GM12878 (cell line): ENCODE measurements at regions not wholly inside any gene's neighbourhood (a gene's known extent, or its start where the extent isn't known, plus 50 kb on each side); places are given as distances from the start of the nearest gene placed in this dataset.

Source experiments
- ATAC-seq: fragments of 200-7000 bp; cut with Tn5 transposase; 3 replicates; pipeline ENCODE4 v1.9.1; 2020; ENCODE audit warnings: mild to moderate bottlenecking, moderate library complexity
- BruUV-seq: library from RNA; stranded (reverse); fragments of 400-500 nt; replicated peaks from 2 replicates; lab custom pipeline; 2021; lab: Mats Ljungman, UMichigan
- CTCF ChIA-PET: fragments of 300-600 bp; sonication (Branson Sonifier 250); formaldehyde crosslinking; extraction: SDS; loops from one replicate; lab custom pipeline; 2021; ENCODE audit warnings: inconsistent platforms; lab: Yijun Ruan, JAX
- POLR2A ChIA-PET: fragments of 350-600 bp; formaldehyde crosslinking; extraction: SDS; loops from one replicate; lab custom pipeline; 2021; ENCODE audit warnings: inconsistent platforms; lab: Charles Lee
- RAD21 ChIA-PET: fragments of 300-600 bp; sonication (Branson Sonifier 250); formaldehyde crosslinking; loops from one replicate; lab custom pipeline; 2023; ENCODE audit warnings: antibody characterized with exemption; ENCODE audit not compliant: unreplicated experiment; lab: Charles Lee
- SMC1A ChIA-PET: fragments of 300-600 bp; sonication (Branson Sonifier 250); formaldehyde crosslinking; loops from one replicate; lab custom pipeline; 2023; ENCODE audit not compliant: unreplicated experiment, uncharacterized antibody; lab: Charles Lee
- DNase-seq: peaks from one replicate; pipeline ENCODE4 v3.0.0-alpha.2; 2011; ENCODE audit warnings: low read depth, low spot score
- FAIRE-seq: peaks from 3 replicates; lab custom pipeline; 2011; peaks lifted over from hg19 to GRCh38; lab: Jason Lieb, UNC
- H2AFZ ChIP-seq: 2 replicates; pipeline ENCODE4 v1.6.0; 2011; ENCODE audit warnings: low read depth, low read length, control low read depth; ENCODE audit not compliant: control insufficient read depth
- H3K27ac ChIP-seq: 2 replicates; pipeline ENCODE4 v1.5.1; 2011; ENCODE audit warnings: control low read depth; ENCODE audit not compliant: control insufficient read depth, insufficient read depth
- H3K27me3 ChIP-seq, 2 experiments: replicated peaks in 1 of 2; 2 replicates each; pipeline versions ENCODE4 v1.6.0 to v1.6.1; 2011; ENCODE audit warnings: low read length in 1 of 2; ENCODE audit not compliant: control insufficient read depth in 2 of 2, insufficient read depth in 2 of 2
- H3K36me3 ChIP-seq, 2 experiments: 2 replicates each; pipeline ENCODE4 v1.5.1; 2011; ENCODE audit warnings: low read length in 1 of 2; ENCODE audit not compliant: control insufficient read depth in 2 of 2, insufficient read depth in 2 of 2
- H3K4me1 ChIP-seq: 2 replicates; pipeline ENCODE4 v1.6.1; 2011; ENCODE audit warnings: mild to moderate bottlenecking, low read length, moderate library complexity, mixed read lengths; ENCODE audit not compliant: control insufficient read depth, insufficient read depth
- H3K4me2 ChIP-seq: 2 replicates; pipeline ENCODE4 v1.6.0; 2011; ENCODE audit warnings: control low read depth; ENCODE audit not compliant: control insufficient read depth, insufficient read depth
- H3K4me3 ChIP-seq: fragments of 200-600 bp; sonication (generic); 2 replicates; pipeline ENCODE4 v1.5.1; 2016
- H3K79me2 ChIP-seq: 2 replicates; pipeline ENCODE4 v1.6.0; 2011; ENCODE audit warnings: low read length; ENCODE audit not compliant: control insufficient read depth, insufficient read depth
- H3K9ac ChIP-seq: 2 replicates; pipeline ENCODE4 v1.8.0; 2011; ENCODE audit warnings: low read length, control low read depth, mixed read lengths; ENCODE audit not compliant: control insufficient read depth, insufficient read depth
- H3K9me3 ChIP-seq: replicated peaks from 3 replicates; pipeline ENCODE4 v1.5.1; 2011; ENCODE audit warnings: mild to moderate bottlenecking, low read length; ENCODE audit not compliant: control insufficient read depth, insufficient read depth
- H4K20me1 ChIP-seq: 2 replicates; pipeline ENCODE4 v1.6.0; 2011; ENCODE audit not compliant: control insufficient read depth, insufficient read depth
- ATF7 ChIP-seq: fragments of 450-650 bp; IDR thresholded peaks from 2 replicates; pipeline ENCODE4 v1.6.1; 2016; ENCODE audit warnings: low read depth, mild to moderate bottlenecking
- CUX1 ChIP-seq: IDR thresholded peaks from 2 replicates; pipeline ENCODE4 v1.6.1; 2012; ENCODE audit warnings: improper control_type of control experiment, low read depth, low read length; ENCODE audit not compliant: insufficient replicate concordance
- EZH2 ChIP-seq: IDR thresholded peaks from 2 replicates; pipeline ENCODE4 v1.6.1; 2012; ENCODE audit warnings: low read depth, mild to moderate bottlenecking, control low read depth, inconsistent platforms, low read length, borderline replicate concordance; ENCODE audit not compliant: control insufficient read depth
- GATAD2B ChIP-seq: fragments of 450-650 bp; conservative IDR thresholded peaks from 2 replicates; pipeline ENCODE4 v1.6.1; 2017; ENCODE audit warnings: low read depth, mild to moderate bottlenecking, moderate library complexity
- HDAC2 ChIP-seq: fragments of 200-600 bp; sonication (generic); IDR thresholded peaks from 2 replicates; pipeline ENCODE4 v1.6.1; 2017
- HDAC6 ChIP-seq: fragments of 200-600 bp; sonication (generic); IDR thresholded peaks from one replicate; pipeline ENCODE4 v1.8.0; 2017; ENCODE audit warnings: antibody characterized with exemption; ENCODE audit not compliant: unreplicated experiment
- HSF1 ChIP-seq: fragments of 150-350 bp; IDR thresholded peaks from 2 replicates; pipeline ENCODE4 v1.6.1; 2014; ENCODE audit warnings: mild to moderate bottlenecking, low read depth, low read length
- NFYB ChIP-seq: IDR thresholded peaks from 2 replicates; pipeline ENCODE4 v1.6.1; 2011; ENCODE audit warnings: low read depth, mild to moderate bottlenecking, low read length, improper control_type of control experiment, moderate library complexity; ENCODE audit not compliant: insufficient read depth
- NKRF ChIP-seq: fragments of 450-650 bp; conservative IDR thresholded peaks from 2 replicates; pipeline ENCODE4 v1.6.1; 2017; ENCODE audit warnings: mild to moderate bottlenecking, moderate library complexity
- SMAD5 ChIP-seq: IDR thresholded peaks from 2 replicates; pipeline ENCODE4 v1.6.1; 2016; ENCODE audit warnings: antibody characterized with exemption, low read depth
- STAT1 ChIP-seq: fragments of 450-650 bp; conservative IDR thresholded peaks from 2 replicates; pipeline ENCODE4 v1.6.1; 2014; ENCODE audit warnings: antibody characterized with exemption, mild to moderate bottlenecking
- WGBS: methylation state at CpG from one replicate; pipeline ENCODE4 v1.1.6; 2016; ENCODE audit warnings: low lambda C conversion rate; ENCODE audit not compliant: insufficient replicate concordance, insufficient coverage; ENCODE audit errors: missing lambda C conversion rate; 5-methylcytosine and 5-hydroxymethylcytosine counted together
- in situ Hi-C: fragments of 300-500 bp; cut with MboI; formaldehyde crosslinking; loops from 9 replicates; pipeline ENCODE4 v1.14.3; 2018; ENCODE audit warnings: mixed read lengths
- intact Hi-C: fragments of 100-400 bp; cut with micrococcal nuclease; formaldehyde crosslinking; loops from one replicate; pipeline ENCODE4 v1.14.2; 2022; ENCODE audit not compliant: unreplicated experiment
- TF ChIP-seq, protein P1 (sequence below): fragments of 450-650 bp; IDR thresholded peaks from 2 replicates; pipeline ENCODE4 v1.6.1; 2017; ENCODE audit warnings: mild to moderate bottlenecking, low read depth, inconsistent platforms; ENCODE audit not compliant: poor library complexity, severe bottlenecking

GRCh38 chr1:95532335-95532734 lies 298.3 kb downstream of the RWDD3 start (continued):
- TF ChIP-seq NFYB (no peak), HSF1 (no peak)

GRCh38 chr1:95534985-95535384 lies 301.0 kb downstream of the RWDD3 start:
- CTCF ChIA-PET, result no interaction called here
- Histone ChIP-seq H3K4me3 (no peak overlapping the region), H3K27ac (no peak overlapping the region), H3K79me2 (no peaks in the 10 kb centered on the region), H3K4me2 (no peak overlapping the region), H3K36me3 (no peaks in the 10 kb centered on the region), H3K9ac (no peak overlapping the region), H2AFZ (no peak overlapping the region), H3K9me3 (no peaks in the 10 kb centered on the region), H3K4me1 (no peaks in the 10 kb centered on the region), H4K20me1 (no peaks in the 10 kb centered on the region), H3K27me3 (no peaks in the 10 kb centered on the region)
- FAIRE-seq (no peak), DNase-seq (no peak), ATAC-seq (no peak)
- no TSS peak for BruUV-seq
- POLR2A ChIA-PET, result no interaction called here
- intact Hi-C loops (no loop called here), in situ Hi-C loops (no loop called here)
- 41% methylated on average over 5 of the region's 5 CpGs for WGBS
- SMC1A ChIA-PET, result no interaction called here
- RAD21 ChIA-PET, result no interaction called here
- no peak for TF ChIP-seq STAT1
- TF ChIP-seq, protein P1, sequence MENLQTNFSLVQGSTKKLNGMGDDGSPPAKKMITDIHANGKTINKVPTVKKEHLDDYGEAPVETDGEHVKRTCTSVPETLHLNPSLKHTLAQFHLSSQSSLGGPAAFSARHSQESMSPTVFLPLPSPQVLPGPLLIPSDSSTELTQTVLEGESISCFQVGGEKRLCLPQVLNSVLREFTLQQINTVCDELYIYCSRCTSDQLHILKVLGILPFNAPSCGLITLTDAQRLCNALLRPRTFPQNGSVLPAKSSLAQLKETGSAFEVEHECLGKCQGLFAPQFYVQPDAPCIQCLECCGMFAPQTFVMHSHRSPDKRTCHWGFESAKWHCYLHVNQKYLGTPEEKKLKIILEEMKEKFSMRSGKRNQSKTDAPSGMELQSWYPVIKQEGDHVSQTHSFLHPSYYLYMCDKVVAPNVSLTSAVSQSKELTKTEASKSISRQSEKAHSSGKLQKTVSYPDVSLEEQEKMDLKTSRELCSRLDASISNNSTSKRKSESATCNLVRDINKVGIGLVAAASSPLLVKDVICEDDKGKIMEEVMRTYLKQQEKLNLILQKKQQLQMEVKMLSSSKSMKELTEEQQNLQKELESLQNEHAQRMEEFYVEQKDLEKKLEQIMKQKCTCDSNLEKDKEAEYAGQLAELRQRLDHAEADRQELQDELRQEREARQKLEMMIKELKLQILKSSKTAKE, result no peak
- TF ChIP-seq CUX1, result no peak
- no peak for TF ChIP-seq ATF7
- TF ChIP-seq SMAD5, result no peak
- TF ChIP-seq HDAC2, result no peak
- TF ChIP-seq EZH2, result no peak
- TF ChIP-seq NKRF, result no peak
- TF ChIP-seq HDAC6, result no peak
- TF ChIP-seq GATAD2B, result no peak
